ENCODE measurements at regions not wholly inside any gene's neighbourhood (a gene's known extent, or its start where the extent isn't known, plus 50 kb on each side); places are given as distances from the start of the nearest gene placed in this dataset.

GRCh38 chr3:190722181-190722905 is 140.2 kb downstream of the GMNC start:
- DNase-seq (ENCODE audit: low spot score) = no peak

GRCh38 chr3:190721330-190721729 is 141.2 kb downstream of the GMNC start:
- peak; percentile 17 for DNase-seq (ENCODE audit: low spot score)

GRCh38 chr3:190718671-190719070 is 143.8 kb downstream of the GMNC start:
- DNase-seq (ENCODE audit: low spot score) = no peak

- DNase-seq (ENCODE audit: low spot score) = no peak
Measured at GRCh38 chr3:190718097-190718496, 144.4 kb downstream of the GMNC start.

GRCh38 chr3:190716961-190717360 is 145.5 kb downstream of the GMNC start:
- no peak for DNase-seq (ENCODE audit: low spot score)

- no peak for DNase-seq (ENCODE audit: low spot score)
Measured at GRCh38 chr3:190716211-190716610, 146.3 kb downstream of the GMNC start.

GRCh38 chr3:190710723-190711122 is 151.8 kb downstream of the GMNC start:
- DNase-seq (ENCODE audit: low spot score) = no peak

- no peak for DNase-seq (ENCODE audit: low spot score)
Measured at GRCh38 chr3:190709351-190709773, 153.1 kb downstream of the GMNC start.

Measured in NAMALWA (cell line).